CD4-positive, alpha-beta T cell treated with Interferon gamma for 1 hour (primary cell): ENCODE measurements at regions not wholly inside any gene's neighbourhood (a gene's known extent, or its start where the extent isn't known, plus 50 kb on each side); places are given as distances from the start of the nearest gene placed in this dataset.

ENCODE experiments used
- DNase-seq: peaks from one replicate; pipeline ENCODE4 v3.0.0-alpha.2; 2020

GRCh38 chr1:13878021-13878420, 178.0 kb downstream of the PRDM2 start:
- no peak for DNase-seq

- no peak for DNase-seq
Observed at GRCh38 chr1:13878451-13878850, 178.5 kb downstream of the PRDM2 start.

GRCh38 chr1:13881385-13882088, 181.5 kb downstream of the PRDM2 start:
- DNase-seq = no peak

GRCh38 chr1:13888351-13888986, 188.5 kb downstream of the PRDM2 start:
- DNase-seq = no peak

GRCh38 chr1:13889495-13889894, 189.5 kb downstream of the PRDM2 start:
- DNase-seq = no peak

- no peak for DNase-seq
Observed at GRCh38 chr1:13890766-13891165, 190.8 kb downstream of the PRDM2 start.

- no peak for DNase-seq
Observed at GRCh38 chr1:13892198-13892597, 192.2 kb downstream of the PRDM2 start.

GRCh38 chr1:13892671-13893325, 192.8 kb downstream of the PRDM2 start:
- no peak for DNase-seq

GRCh38 chr1:13893409-13893821, 193.4 kb downstream of the PRDM2 start:
- no peak for DNase-seq

GRCh38 chr1:13896932-13897331, 196.9 kb downstream of the PRDM2 start:
- DNase-seq = no peak

- no peak for DNase-seq
Observed at GRCh38 chr1:13898406-13898805, 198.4 kb downstream of the PRDM2 start.

GRCh38 chr1:13899856-13900255, 199.9 kb downstream of the PRDM2 start:
- no peak for DNase-seq

- no peak for DNase-seq
Observed at GRCh38 chr1:13900583-13900982, 200.6 kb downstream of the PRDM2 start.

GRCh38 chr1:13901039-13901438, 201.1 kb downstream of the PRDM2 start:
- DNase-seq = no peak

GRCh38 chr1:13901597-13901996, 201.6 kb downstream of the PRDM2 start:
- no peak for DNase-seq

- no peak for DNase-seq
Observed at GRCh38 chr1:13908128-13908527, 208.1 kb downstream of the PRDM2 start.

- no peak for DNase-seq
Observed at GRCh38 chr1:13911697-13912619, 212.0 kb downstream of the PRDM2 start.

GRCh38 chr1:13913396-13913795, 213.4 kb downstream of the PRDM2 start:
- DNase-seq = no peak

GRCh38 chr1:13916530-13916929, 216.5 kb downstream of the PRDM2 start:
- no peak for DNase-seq

- no peak for DNase-seq
Observed at GRCh38 chr1:13917607-13918006, 217.6 kb downstream of the PRDM2 start.

- no peak for DNase-seq
Observed at GRCh38 chr1:13918862-13919261, 218.9 kb downstream of the PRDM2 start.

GRCh38 chr1:13921190-13921589, 221.2 kb downstream of the PRDM2 start:
- no peak for DNase-seq

GRCh38 chr1:13922466-13923110, 222.6 kb downstream of the PRDM2 start:
- DNase-seq = no peak
